H54 (cell line): ENCODE measurements at regions not wholly inside any gene's neighbourhood (a gene's known extent, or its start where the extent isn't known, plus 50 kb on each side); places are given as distances from the start of the nearest gene placed in this dataset.

Experiments used
- DNase-seq: peaks from one replicate; pipeline ENCODE4 v3.0.0; 2011; ENCODE audit warnings: low spot score, mixed read lengths; ENCODE audit not compliant: insufficient read length
- FAIRE-seq: peaks from 3 replicates; lab custom pipeline; 2011; peaks lifted over from hg19 to GRCh38; lab: Jason Lieb, UNC
- POLR2A ChIP-seq: IDR thresholded peaks from 2 replicates; pipeline ENCODE4 v1.6.1; 2011; ENCODE audit warnings: low read depth, mild to moderate bottlenecking, low read length

- TF ChIP-seq POLR2A: no peak
- DNase-seq (no peak), FAIRE-seq (no peak)
These were observed 908.4 kb downstream of the EPHA3 start for GRCh38 chr3:90015688-90016356.

DNA sequence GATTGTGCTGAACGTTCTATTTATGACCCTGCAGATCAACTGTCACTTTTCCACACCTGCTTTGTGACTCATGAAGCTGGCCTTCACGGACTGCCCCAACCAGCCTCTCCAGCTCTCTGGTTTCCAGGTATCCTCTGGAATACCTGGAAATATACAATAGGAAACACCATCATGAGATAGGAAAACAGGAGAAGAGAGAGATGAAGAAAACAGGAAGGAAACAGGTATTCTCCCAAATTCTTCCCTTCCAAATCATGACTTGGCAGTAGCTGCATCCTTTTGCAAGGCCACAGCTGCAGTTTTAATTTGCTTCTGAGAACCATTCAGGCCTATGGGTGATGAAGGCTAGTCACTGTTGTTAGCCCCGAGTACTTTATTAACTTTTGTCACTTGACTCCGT, 909.1 kb downstream of the EPHA3 start:
- DNase-seq (no peak), FAIRE-seq (no peak)
- no peak for TF ChIP-seq POLR2A

DNA sequence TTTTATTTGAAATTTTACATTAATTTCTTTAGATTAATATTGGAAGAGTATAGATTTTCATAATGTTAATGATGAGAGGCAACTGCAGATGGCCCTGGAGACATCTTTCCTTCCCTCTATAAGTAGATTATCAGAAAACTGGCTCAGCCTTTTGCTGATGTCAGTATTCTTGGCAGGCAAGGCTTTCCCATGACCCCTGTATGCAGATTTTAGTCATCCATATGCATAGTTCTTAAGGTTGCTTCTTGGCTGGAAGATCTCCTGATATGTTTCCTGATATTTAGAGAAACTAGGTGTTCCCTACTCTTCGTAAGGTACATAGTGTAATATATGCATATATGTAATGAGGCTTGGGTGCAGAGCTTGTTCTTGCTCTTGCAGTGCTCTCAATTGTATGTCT, 911.4 kb downstream of the EPHA3 start:
- no peak for TF ChIP-seq POLR2A
- FAIRE-seq (no peak), DNase-seq (no peak)

- no peak for TF ChIP-seq POLR2A
- no peak for DNase-seq
- no peak for FAIRE-seq
These were observed 917.6 kb downstream of the EPHA3 start for GRCh38 chr3:90025019-90025418.

GRCh38 chr3:90026406-90026805, 919.0 kb downstream of the EPHA3 start:
- no peak for TF ChIP-seq POLR2A
- FAIRE-seq (no peak), DNase-seq (no peak)

DNA sequence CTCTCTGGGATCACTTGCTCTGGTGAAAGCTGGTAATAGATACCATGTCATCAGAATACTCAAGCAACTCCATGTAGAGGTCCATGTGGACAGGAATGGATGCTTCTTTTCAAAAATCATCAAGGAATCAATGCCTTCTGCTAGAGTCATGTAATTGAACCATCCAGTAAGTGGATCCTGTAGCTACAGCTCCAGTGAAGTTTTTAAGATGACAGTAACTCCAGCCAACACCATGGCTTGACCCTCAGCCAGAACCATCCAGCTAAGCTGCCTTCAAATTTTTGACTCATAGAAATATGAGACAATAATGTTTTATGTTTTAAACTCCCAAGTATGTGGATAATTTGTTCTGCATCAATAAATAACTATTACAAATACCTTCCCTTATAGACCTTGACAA, 923.7 kb downstream of the EPHA3 start:
- no peak for TF ChIP-seq POLR2A
- no peak for FAIRE-seq
- DNase-seq: no peak

- FAIRE-seq: no peak
- TF ChIP-seq POLR2A: no peak
- DNase-seq: no peak
These were observed 925.7 kb downstream of the EPHA3 start for GRCh38 chr3:90032980-90033641.

- no peak for FAIRE-seq
- no peak for DNase-seq
- no peak for TF ChIP-seq POLR2A
These were observed 926.6 kb downstream of the EPHA3 start for GRCh38 chr3:90034038-90034437.

- FAIRE-seq (no peak), DNase-seq (no peak)
- no peak for TF ChIP-seq POLR2A
These were observed 928.2 kb downstream of the EPHA3 start for GRCh38 chr3:90035643-90036042.

DNA sequence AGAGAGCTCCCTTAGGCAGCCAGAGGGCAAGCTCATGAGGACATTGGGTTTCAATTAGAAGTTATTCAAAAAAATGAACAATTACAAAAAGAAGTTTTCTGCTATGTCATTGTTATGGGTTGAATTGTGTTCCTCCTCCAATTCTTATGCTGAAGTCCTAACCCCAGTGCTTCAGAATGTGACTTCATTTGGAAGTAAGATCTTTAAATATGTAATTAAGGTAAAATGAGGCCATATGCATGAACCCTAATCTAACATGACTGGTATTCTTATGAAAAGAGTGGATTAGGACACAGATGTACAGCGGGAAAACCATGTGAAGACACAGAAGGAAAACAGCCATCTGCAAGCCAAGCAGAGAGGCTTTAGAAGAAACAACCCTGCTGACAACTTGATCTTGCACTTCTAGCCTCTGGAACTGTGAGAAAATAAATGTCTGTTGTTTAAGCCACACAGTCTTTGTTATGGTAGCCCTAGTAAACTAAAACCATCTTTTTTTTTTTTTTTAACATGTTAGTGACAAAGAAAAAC, 929.6 kb downstream of the EPHA3 start:
- no peak for TF ChIP-seq POLR2A
- DNase-seq (no peak), FAIRE-seq (no peak)

- FAIRE-seq (no peak), DNase-seq (no peak)
- no peak for TF ChIP-seq POLR2A
These were observed 932.6 kb downstream of the EPHA3 start for GRCh38 chr3:90039994-90040393.

- no peak for TF ChIP-seq POLR2A
- FAIRE-seq (no peak), DNase-seq (no peak)
These were observed 933.1 kb downstream of the EPHA3 start for GRCh38 chr3:90040554-90040953.

DNA sequence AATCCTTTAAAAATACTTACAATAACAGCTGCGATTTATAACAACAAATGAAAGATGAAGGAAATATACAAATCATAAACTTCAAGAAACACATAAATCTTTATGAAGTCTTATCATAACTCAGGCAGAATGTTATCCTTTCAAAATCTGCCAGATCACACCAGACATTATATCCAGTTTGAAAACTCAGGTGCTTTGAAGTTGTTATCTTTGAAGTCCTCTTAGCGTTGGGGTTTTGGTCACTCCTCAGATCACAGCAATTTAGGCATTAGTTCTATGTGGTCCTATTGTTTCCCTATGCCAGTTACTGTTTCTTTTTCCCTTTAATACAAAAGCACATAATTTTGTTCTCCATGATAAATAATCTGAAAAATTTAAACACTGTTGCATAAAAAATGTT, 934.6 kb downstream of the EPHA3 start:
- no peak for FAIRE-seq
- TF ChIP-seq POLR2A: no peak
- no peak for DNase-seq

GRCh38 chr3:90043287-90043686, 935.9 kb downstream of the EPHA3 start:
- DNase-seq (no peak), FAIRE-seq (no peak)
- no peak for TF ChIP-seq POLR2A
